ENCODE measurements at regions not wholly inside any gene's neighbourhood (a gene's known extent, or its start where the extent isn't known, plus 50 kb on each side); places are given as distances from the start of the nearest gene placed in this dataset.

- intact Hi-C loops (cut with micrococcal nuclease): no loop called here
Observed at GRCh38 chr3:124588794-124589193, 141.5 kb upstream of the UMPS start.

More at GRCh38 chr3:124588794-124589193, 141.5 kb upstream of the UMPS start:
- Histone ChIP-seq H3K27me3 (ENCODE audit: control insufficient read depth in 2 of 2, insufficient read depth in 2 of 2, low read length in 2 of 2) (peaks cover 25 to 28% of the 10 kb centered on the region in 2 experiments), H3K9ac (replicated peaks; ENCODE audit: extremely low read depth, insufficient read depth, low read length) (no peak overlapping the region), H3K9me1 (replicated peaks; ENCODE audit: control insufficient read depth, extremely low read depth, insufficient read depth, low read length) (no peaks in the 10 kb centered on the region), H3K79me2 (ENCODE audit: control insufficient read depth, insufficient read depth, low read length) (no peaks in the 10 kb centered on the region), H3K36me3 (ENCODE audit: control insufficient read depth in 2 of 2, extremely low read depth in 1 of 2, insufficient read depth in 2 of 2, low read length in 2 of 2) (no peaks in the 10 kb centered on the region), H2AFZ (ENCODE audit: low read depth, low read length) (no peak overlapping the region), H3K9me3 (replicated peaks; ENCODE audit: control insufficient read depth, insufficient read depth, low read length) (no peaks in the 10 kb centered on the region), H3K4me2 (ENCODE audit: insufficient read depth, low read length) (no peak overlapping the region), H4K20me1 (replicated peaks; ENCODE audit: control insufficient read depth, extremely low read depth, insufficient read depth, low read length) (no peaks in the 10 kb centered on the region), H3K27ac (ENCODE audit: insufficient read depth, low read depth, low read length) (no peak overlapping the region), H3K4me3 (replicated peaks in 1 of 3; ENCODE audit: insufficient read depth in 1 of 3, low read depth in 1 of 3, low read length in 3 of 3) (no peak overlapping the region), H3K4me1 (ENCODE audit: control insufficient read depth, extremely low read depth, insufficient read depth, low read length) (no peaks in the 10 kb centered on the region)
- BruUV-seq (replicated peaks): no TSS peak
- no peak for DNase-seq (ENCODE audit: low read depth, low spot score)
- TF ChIP-seq JUN (IDR thresholded peaks at IDR 0.05; ENCODE audit: borderline replicate concordance, insufficient read depth, insufficient read length, low read depth) (no peak), POLR2AphosphoS5 (IDR thresholded peaks at IDR 0.05; ENCODE audit: insufficient read depth, low read depth, low read length) (no peak), MYC (IDR thresholded peaks at IDR 0.05; ENCODE audit: low read depth, low read length) (no peak), GATA2 (IDR thresholded peaks at IDR 0.05; ENCODE audit: insufficient read depth, insufficient read length, low read depth, low read length) (no peak), EZH2 (IDR thresholded peaks at IDR 0.05; ENCODE audit: borderline replicate concordance, low read depth, low read length, severe bottlenecking) (no peak), POLR2A (IDR thresholded peaks at IDR 0.05; ENCODE audit: low read depth, low read length) (no peak), FOS (IDR thresholded peaks at IDR 0.05; ENCODE audit: borderline replicate concordance, insufficient read depth, low read length) (no peak)
- TF ChIP-seq, protein P1, sequence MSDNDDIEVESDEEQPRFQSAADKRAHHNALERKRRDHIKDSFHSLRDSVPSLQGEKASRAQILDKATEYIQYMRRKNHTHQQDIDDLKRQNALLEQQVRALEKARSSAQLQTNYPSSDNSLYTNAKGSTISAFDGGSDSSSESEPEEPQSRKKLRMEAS (IDR thresholded peaks at IDR 0.05; ENCODE audit: insufficient read depth, insufficient read length): no peak
- TF ChIP-seq, protein P2, sequence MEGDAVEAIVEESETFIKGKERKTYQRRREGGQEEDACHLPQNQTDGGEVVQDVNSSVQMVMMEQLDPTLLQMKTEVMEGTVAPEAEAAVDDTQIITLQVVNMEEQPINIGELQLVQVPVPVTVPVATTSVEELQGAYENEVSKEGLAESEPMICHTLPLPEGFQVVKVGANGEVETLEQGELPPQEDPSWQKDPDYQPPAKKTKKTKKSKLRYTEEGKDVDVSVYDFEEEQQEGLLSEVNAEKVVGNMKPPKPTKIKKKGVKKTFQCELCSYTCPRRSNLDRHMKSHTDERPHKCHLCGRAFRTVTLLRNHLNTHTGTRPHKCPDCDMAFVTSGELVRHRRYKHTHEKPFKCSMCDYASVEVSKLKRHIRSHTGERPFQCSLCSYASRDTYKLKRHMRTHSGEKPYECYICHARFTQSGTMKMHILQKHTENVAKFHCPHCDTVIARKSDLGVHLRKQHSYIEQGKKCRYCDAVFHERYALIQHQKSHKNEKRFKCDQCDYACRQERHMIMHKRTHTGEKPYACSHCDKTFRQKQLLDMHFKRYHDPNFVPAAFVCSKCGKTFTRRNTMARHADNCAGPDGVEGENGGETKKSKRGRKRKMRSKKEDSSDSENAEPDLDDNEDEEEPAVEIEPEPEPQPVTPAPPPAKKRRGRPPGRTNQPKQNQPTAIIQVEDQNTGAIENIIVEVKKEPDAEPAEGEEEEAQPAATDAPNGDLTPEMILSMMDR (IDR thresholded peaks at IDR 0.05; ENCODE audit: extremely low read depth in 1 of 2, insufficient read depth in 1 of 2, low read depth in 1 of 2, low read length in 2 of 2): no peak
- FAIRE-seq: no peak
- ChIA-PET POLR2A (no interaction called here), CTCF (no interaction called here)
- dilution Hi-C loops (cut with MboI; ENCODE audit: extremely low pct_ligation_motif_present, low sequenced_read_pairs): no loop called here
